Hepatocyte (in vitro differentiated cells): ENCODE measurements at regions not wholly inside any gene's neighbourhood (a gene's known extent, or its start where the extent isn't known, plus 50 kb on each side); places are given as distances from the start of the nearest gene placed in this dataset.

ENCODE experiments used
- CTCF ChIP-seq: fragments of 200-600 bp; sonication (generic); IDR thresholded peaks from 2 replicates; pipeline ENCODE4 v1.5.1; 2016; ENCODE audit warnings: antibody characterized with exemption, mild to moderate bottlenecking; ENCODE audit not compliant: poor library complexity
- EZH2 ChIP-seq: fragments of 200-600 bp; sonication (generic); IDR thresholded peaks from 2 replicates; pipeline ENCODE4 v1.6.1; 2016; ENCODE audit warnings: antibody characterized with exemption, mild to moderate bottlenecking, borderline replicate concordance
- EZH2phosphoT487 ChIP-seq: fragments of 200-600 bp; sonication (generic); IDR thresholded peaks from one replicate; pipeline ENCODE4 v1.6.1; 2018; ENCODE audit warnings: antibody characterized with exemption, mild to moderate bottlenecking, low read depth, moderate library complexity; ENCODE audit not compliant: unreplicated experiment, severe bottlenecking

DNA sequence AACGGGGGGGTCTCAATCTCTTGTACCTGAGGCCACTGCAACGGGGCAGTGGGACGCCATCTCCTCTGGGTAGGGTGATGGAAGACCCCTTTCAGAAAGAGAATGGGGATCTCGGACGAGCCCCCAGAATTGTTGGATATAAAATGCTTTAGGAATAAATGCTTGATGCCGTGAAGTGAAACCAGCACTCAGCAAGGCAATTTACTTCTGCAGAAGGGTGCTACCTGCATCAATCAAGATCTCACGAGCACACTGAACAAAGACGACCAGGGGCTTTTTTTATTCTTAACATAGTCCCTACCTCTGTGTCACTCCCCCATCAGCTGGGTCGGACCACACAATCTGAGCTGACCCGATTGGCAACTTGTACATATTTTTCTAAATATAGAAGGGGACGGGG is 203.6 kb upstream of the TBX18 start:
- TF ChIP-seq CTCF: no peak
- TF ChIP-seq EZH2: no peak
- no peak for TF ChIP-seq EZH2phosphoT487
